Upper lobe of right lung (tissue), 1 donor: ENCODE measurements at regions not wholly inside any gene's neighbourhood (a gene's known extent, or its start where the extent isn't known, plus 50 kb on each side); places are given as distances from the start of the nearest gene placed in this dataset.
A peak's percentile ranks its signal among the peaks of the same experiment; 100 is the strongest.

ENCODE experiments used
- ATAC-seq: fragments of 200-7000 bp; cut with Tn5 transposase; one replicate; pipeline ENCODE4 v1.9.1; 2020; ENCODE audit warnings: mild to moderate bottlenecking, moderate library complexity
- DNase-seq: peaks from one replicate; pipeline ENCODE4 v3.0.0-alpha.2; 2020
- H3K27ac ChIP-seq: fragments of 200-600 bp; one replicate; pipeline ENCODE4 v1.8.0; 2022
- H3K27me3 ChIP-seq: fragments of 200-600 bp; one replicate; pipeline ENCODE4 v1.8.0; 2022; ENCODE audit warnings: mild to moderate bottlenecking
- H3K36me3 ChIP-seq: fragments of 200-600 bp; one replicate; pipeline ENCODE4 v1.8.0; 2022
- H3K4me1 ChIP-seq: fragments of 200-600 bp; one replicate; pipeline ENCODE4 v1.8.0; 2022
- H3K4me3 ChIP-seq: fragments of 200-600 bp; one replicate; pipeline ENCODE4 v1.8.0; 2022; ENCODE audit warnings: mild to moderate bottlenecking
- H3K9me3 ChIP-seq: fragments of 200-600 bp; one replicate; pipeline ENCODE4 v1.8.0; 2022
- intact Hi-C: fragments of 100-400 bp; cut with DNase I; formaldehyde crosslinking; loops from one replicate; pipeline ENCODE4 v1.11.0; 2022
- TF ChIP-seq, protein P1 (sequence below): fragments of 200-600 bp; IDR thresholded peaks from one replicate; pipeline ENCODE4 v1.8.0; 2022; ENCODE audit warnings: antibody characterized with exemption
- donor health status: DM: no; HTN: yes; CAD: no; lungs with severe emphysema.

DNA sequence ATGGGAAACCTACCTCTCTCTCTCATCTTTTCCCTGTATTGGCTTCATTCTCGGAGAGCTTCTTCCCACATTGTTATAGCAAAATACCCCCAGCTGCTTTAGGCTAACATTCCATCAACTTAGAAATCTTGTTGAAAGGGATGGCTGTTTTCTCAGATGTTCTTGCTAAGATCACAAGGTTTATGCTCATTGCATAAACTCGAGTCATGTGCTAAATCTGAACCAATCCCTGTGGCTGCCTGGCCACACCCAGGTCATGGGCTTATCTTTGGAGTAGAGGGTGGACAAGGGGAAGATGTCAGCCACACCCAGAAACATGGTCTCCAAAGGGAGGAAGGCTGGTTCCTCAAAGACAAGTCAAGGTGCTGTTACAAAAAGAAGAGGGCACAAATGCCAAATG lies 150.6 kb upstream of the UMPS start:
- H3K4me3 ChIP-seq, result no peak overlapping the region
- intact Hi-C loops, result no loop called here
- no peak overlapping the region for H3K27ac ChIP-seq

DNA sequence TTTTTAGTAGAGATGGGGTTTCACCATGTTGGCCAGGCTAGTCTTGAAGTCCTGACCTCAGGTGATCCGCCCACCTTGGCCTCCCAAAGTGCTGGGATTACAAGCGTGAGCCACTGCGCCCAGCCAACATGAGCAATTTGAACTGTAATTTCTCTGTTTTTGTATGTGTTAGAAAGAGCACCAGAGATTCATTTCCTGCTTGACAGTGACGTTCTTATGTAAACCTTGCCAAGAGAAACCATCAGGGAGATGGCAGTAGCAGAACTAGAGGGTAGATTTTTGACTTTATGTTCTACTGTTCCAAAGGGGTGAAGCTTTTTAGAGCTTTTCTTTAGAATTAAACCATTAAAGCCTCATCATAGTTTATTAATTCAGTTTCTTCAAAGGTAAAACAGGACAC lies 148.1 kb upstream of the UMPS start:
- no peak overlapping the region for H3K27ac ChIP-seq
- no peaks in the 10 kb centered on the region for H3K36me3 ChIP-seq
- TF ChIP-seq, protein P1, sequence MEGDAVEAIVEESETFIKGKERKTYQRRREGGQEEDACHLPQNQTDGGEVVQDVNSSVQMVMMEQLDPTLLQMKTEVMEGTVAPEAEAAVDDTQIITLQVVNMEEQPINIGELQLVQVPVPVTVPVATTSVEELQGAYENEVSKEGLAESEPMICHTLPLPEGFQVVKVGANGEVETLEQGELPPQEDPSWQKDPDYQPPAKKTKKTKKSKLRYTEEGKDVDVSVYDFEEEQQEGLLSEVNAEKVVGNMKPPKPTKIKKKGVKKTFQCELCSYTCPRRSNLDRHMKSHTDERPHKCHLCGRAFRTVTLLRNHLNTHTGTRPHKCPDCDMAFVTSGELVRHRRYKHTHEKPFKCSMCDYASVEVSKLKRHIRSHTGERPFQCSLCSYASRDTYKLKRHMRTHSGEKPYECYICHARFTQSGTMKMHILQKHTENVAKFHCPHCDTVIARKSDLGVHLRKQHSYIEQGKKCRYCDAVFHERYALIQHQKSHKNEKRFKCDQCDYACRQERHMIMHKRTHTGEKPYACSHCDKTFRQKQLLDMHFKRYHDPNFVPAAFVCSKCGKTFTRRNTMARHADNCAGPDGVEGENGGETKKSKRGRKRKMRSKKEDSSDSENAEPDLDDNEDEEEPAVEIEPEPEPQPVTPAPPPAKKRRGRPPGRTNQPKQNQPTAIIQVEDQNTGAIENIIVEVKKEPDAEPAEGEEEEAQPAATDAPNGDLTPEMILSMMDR, result no peak
- no peaks in the 10 kb centered on the region for H3K9me3 ChIP-seq
- H3K27me3 ChIP-seq, result no peaks in the 10 kb centered on the region
- H3K4me1 ChIP-seq, result peaks cover 9% of the 10 kb centered on the region
- no peak for DNase-seq
- no peak for ATAC-seq
- intact Hi-C loops, result no loop called here
- H3K4me3 ChIP-seq, result no peak overlapping the region

More for the DNA sequence above, 150.6 kb upstream of the UMPS start:
- DNase-seq (no peak), ATAC-seq (no peak)
- TF ChIP-seq, protein P1, result no peak
- Histone ChIP-seq H3K9me3 (no peaks in the 10 kb centered on the region), H3K27me3 (no peaks in the 10 kb centered on the region), H3K36me3 (no peaks in the 10 kb centered on the region), H3K4me1 (peaks cover 5% of the 10 kb centered on the region)

DNA sequence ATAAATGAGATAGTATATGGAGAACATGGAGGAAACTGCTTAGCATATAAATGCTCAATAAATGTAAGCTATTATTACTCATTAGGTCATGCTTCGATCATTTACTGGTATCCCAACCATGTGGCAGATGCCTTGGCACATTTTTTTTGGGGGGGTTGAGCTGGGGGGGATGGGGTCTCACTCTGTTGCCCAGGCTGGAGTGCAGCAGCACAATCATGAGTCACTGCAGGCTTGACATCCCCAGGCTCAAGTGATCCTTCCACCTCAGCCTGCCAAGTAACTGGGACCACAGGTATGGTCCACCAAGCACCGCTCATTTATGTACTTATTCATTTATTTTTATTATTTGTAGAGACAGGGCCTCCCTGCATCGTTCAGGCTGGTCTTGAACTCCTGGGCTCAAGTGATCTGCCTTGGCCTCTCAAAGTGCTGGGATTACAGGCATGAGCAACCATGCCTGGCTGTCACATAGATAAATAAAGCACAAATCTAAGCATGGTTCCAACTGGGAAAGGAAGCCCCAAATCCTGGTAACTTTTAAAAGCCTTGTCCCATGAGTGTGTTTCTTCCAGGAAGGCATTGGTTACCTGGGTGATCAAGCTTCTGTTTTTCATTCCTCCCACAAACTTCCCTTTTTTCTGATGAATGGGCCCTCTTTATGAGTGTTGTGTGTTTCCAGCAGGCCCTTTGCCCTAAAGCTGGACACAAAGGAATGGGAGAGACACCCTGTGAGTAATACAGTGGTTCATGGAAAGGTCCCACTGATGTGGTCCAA lies 147.4 kb upstream of the UMPS start:
- DNase-seq (no peak), ATAC-seq (peak; percentile 5)
- Histone ChIP-seq H3K36me3 (no peaks in the 10 kb centered on the region), H3K9me3 (no peaks in the 10 kb centered on the region), H3K27ac (no peak overlapping the region), H3K4me3 (no peak overlapping the region), H3K27me3 (no peaks in the 10 kb centered on the region), H3K4me1 (peaks cover 9% of the 10 kb centered on the region)
- intact Hi-C loops, result no loop called here
- TF ChIP-seq, protein P1, result no peak

DNA sequence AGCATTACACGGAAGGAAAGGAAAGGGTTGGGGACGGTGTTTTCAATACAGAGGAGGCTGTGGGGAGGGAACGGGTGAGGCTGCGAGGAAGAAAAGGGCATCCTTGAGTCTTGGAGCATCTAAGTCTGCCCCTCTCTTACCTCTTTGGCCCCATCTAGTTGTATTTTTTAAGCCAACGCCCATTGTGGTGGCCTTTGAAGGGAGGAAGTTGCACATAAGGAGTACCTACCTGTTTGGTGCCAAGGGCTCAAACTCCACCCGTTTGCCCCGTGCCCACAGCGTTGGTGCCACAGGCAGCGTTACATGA lies 146.1 kb upstream of the UMPS start:
- Histone ChIP-seq H3K27me3 (no peaks in the 10 kb centered on the region), H3K4me3 (peak overlapping the region; percentile 51), H3K9me3 (no peaks in the 10 kb centered on the region), H3K27ac (no peak overlapping the region), H3K4me1 (peaks cover 9% of the 10 kb centered on the region), H3K36me3 (no peaks in the 10 kb centered on the region)
- DNase-seq (no peak), ATAC-seq (no peak)
- TF ChIP-seq, protein P1, result no peak
- intact Hi-C loops, result no loop called here

DNA sequence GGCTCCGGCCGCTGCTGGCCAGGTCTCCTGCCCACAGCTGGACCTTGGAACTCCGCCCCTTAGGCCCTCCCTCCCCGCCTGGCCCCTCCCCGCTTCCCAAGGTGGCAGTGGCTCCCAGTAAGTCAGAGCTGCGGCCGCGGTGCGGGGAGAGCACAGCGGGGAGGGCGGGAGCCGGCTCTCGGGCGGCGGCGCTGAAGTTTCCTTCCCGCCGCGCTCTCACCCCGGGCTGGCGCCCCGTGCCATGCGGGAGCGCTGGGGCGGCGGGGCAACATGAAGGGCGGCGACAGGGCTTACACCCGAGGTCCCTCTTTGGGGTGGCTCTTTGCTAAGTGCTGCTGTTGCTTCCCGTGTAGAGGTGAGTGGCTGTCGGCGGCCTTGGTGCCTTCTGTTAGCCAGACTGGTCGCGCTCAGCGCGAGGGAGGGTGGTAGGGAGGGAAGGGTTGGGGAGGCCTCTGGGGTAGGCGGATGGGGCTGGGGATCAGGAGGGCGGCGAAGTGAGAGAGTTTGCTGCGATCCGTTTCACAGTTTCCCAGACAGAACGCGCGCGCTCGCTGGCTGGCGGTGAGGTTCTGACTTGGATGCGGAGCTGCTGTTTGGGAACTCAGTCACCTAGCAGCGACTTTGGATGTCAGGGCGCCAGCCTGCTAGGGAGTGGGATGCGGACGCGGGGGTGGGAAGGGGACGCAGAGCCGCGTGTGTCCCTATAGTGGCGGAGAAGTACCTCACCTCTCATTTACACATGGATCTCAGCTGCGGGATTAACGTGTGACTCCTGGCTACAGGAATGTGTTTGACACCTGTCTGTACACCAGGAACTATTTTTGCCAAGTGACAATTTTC lies 145.5 kb upstream of the UMPS start:
- Histone ChIP-seq H3K36me3 (no peaks in the 10 kb centered on the region), H3K27me3 (no peaks in the 10 kb centered on the region), H3K4me1 (peaks cover 9% of the 10 kb centered on the region), H3K9me3 (no peaks in the 10 kb centered on the region), H3K4me3 (peak overlapping the region; percentile 51), H3K27ac (no peak overlapping the region)
- intact Hi-C loops, result no loop called here
- ATAC-seq (peak; percentile 94), DNase-seq (peak; percentile 91)
- TF ChIP-seq, protein P1, result no peak
